ENCODE measurements at regions not wholly inside any gene's neighbourhood (a gene's known extent, or its start where the extent isn't known, plus 50 kb on each side); places are given as distances from the start of the nearest gene placed in this dataset.

DNA sequence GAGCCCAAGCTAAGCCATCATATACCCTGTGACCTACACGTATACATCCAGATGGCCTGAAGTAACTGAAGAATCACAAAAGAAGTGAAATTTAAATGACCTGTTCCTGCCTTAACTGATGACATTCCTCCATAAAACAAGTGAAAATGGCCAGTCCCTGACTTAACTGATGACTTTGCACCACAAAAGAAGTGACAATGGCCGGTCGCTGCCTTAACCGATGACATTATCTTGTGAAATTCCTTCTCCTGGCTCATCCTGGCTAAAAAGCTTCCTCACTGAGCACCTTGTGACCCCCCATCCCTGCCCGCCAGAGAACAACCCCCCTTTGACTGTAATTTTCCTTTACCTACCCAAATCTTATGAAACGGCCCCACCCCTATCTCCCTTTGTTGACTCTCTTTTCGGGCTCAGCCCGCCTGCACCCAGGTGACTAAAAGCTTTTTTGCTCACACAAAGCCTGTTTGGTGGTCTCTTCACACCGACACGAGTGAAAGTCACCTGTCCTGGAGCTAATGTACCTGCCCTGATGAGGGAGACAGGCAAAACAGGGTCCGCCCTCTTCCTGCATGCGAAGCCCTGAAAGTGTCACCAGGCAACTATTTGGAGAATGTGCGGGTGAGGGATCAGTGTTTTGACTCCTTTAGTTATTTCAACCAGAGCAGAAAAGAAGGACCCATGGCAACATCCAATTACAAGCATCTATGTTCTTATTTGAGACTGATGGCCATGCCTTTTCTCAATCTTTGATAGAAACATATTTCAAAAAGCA, 266.1 kb downstream of the SMARCA2 start:
- ATAC-seq = no peak
- no peaks in the 10 kb centered on the region for H3K9me3 ChIP-seq
- no peaks in the 10 kb centered on the region for H3K4me1 ChIP-seq
- no peaks in the 10 kb centered on the region for H3K27me3 ChIP-seq
- H3K27ac ChIP-seq = no peak overlapping the region
- WGBS, 2 donors = 82% methylated on average over 13 of the region's 13 CpGs
- H3K36me3 ChIP-seq (replicated peaks in 1 of 2; ENCODE audit: insufficient read depth in 1 of 2, low read depth in 2 of 2) = no peaks in the 10 kb centered on the region
- H3K4me3 ChIP-seq = no peak overlapping the region
- intact Hi-C loops (cut with DNase I) = no loop called here
- no peak for DNase-seq
- TF ChIP-seq, protein P1, sequence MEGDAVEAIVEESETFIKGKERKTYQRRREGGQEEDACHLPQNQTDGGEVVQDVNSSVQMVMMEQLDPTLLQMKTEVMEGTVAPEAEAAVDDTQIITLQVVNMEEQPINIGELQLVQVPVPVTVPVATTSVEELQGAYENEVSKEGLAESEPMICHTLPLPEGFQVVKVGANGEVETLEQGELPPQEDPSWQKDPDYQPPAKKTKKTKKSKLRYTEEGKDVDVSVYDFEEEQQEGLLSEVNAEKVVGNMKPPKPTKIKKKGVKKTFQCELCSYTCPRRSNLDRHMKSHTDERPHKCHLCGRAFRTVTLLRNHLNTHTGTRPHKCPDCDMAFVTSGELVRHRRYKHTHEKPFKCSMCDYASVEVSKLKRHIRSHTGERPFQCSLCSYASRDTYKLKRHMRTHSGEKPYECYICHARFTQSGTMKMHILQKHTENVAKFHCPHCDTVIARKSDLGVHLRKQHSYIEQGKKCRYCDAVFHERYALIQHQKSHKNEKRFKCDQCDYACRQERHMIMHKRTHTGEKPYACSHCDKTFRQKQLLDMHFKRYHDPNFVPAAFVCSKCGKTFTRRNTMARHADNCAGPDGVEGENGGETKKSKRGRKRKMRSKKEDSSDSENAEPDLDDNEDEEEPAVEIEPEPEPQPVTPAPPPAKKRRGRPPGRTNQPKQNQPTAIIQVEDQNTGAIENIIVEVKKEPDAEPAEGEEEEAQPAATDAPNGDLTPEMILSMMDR (IDR thresholded peaks at IDR 0.05) = no peak
- no peak for TF ChIP-seq POLR2A (IDR thresholded peaks at IDR 0.05)

GRCh38 chr9:2281803-2282185, 266.6 kb downstream of the SMARCA2 start:
- ATAC-seq = no peak
- WGBS, 2 donors = 64 to 83% methylated on average over 2 of the region's 2 CpGs

DNA sequence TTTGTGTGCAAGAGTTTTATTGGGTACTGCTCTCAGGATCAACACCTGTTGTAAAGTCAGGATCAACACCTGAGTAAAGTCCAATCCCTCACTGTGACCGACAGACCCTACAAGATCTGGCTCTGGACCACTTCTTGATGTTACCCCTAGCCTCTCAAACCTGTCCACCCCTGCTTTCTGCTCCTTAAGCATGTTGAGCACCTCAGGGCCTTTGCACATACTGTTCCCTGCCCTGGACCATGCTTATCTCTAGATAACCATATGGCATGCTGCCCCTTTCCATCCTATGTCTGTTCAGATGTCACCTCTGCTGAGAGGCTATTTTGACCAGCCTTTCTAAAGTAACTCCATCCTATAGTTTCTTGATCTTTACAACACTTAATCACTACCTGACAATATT, 269.6 kb downstream of the SMARCA2 start:
- no peak for ATAC-seq
- Histone ChIP-seq H3K9me3 (no peaks in the 10 kb centered on the region), H3K4me1 (peaks cover 12% of the 10 kb centered on the region), H3K27ac (no peak overlapping the region), H3K27me3 (no peaks in the 10 kb centered on the region), H3K36me3 (replicated peaks in 1 of 2; ENCODE audit: insufficient read depth in 1 of 2, low read depth in 2 of 2) (no peaks in the 10 kb centered on the region), H3K4me3 (no peak overlapping the region)
- no peak for DNase-seq
- TF ChIP-seq, protein P1 (IDR thresholded peaks at IDR 0.05) = no peak
- TF ChIP-seq POLR2A (IDR thresholded peaks at IDR 0.05) = no peak
- WGBS, 2 donors = 85 to 100% methylated on average over 1 of the region's 1 CpG
- intact Hi-C loops (cut with DNase I) = no loop called here

More at GRCh38 chr9:2281803-2282185, 266.6 kb downstream of the SMARCA2 start:
- Histone ChIP-seq H3K27me3 (no peaks in the 10 kb centered on the region), H3K4me1 (peaks cover 3% of the 10 kb centered on the region), H3K4me3 (no peak overlapping the region), H3K9me3 (no peaks in the 10 kb centered on the region), H3K27ac (no peak overlapping the region), H3K36me3 (replicated peaks in 1 of 2; ENCODE audit: insufficient read depth in 1 of 2, low read depth in 2 of 2) (no peaks in the 10 kb centered on the region)
- DNase-seq = no peak
- intact Hi-C loops (cut with DNase I) = no loop called here
- TF ChIP-seq, protein P1 (IDR thresholded peaks at IDR 0.05) = no peak
- no peak for TF ChIP-seq POLR2A (IDR thresholded peaks at IDR 0.05)

- TF ChIP-seq, protein P1 (IDR thresholded peaks at IDR 0.05) = no peak
- TF ChIP-seq POLR2A (IDR thresholded peaks at IDR 0.05) = no peak
- Histone ChIP-seq H3K4me3 (no peak overlapping the region), H3K27me3 (no peaks in the 10 kb centered on the region), H3K4me1 (peaks cover 12% of the 10 kb centered on the region), H3K9me3 (no peaks in the 10 kb centered on the region), H3K27ac (no peak overlapping the region), H3K36me3 (replicated peaks in 1 of 2; ENCODE audit: insufficient read depth in 1 of 2, low read depth in 2 of 2) (no peaks in the 10 kb centered on the region)
- ATAC-seq (no peak), DNase-seq (no peak)
- intact Hi-C loops (cut with DNase I) = no loop called here
- WGBS, 2 donors = 92% methylated on average over 10 of the region's 10 CpGs
Measured at GRCh38 chr9:2285416-2286332, 270.5 kb downstream of the SMARCA2 start.

All from body of pancreas (tissue), 4 donors.